ENCODE measurements at regions not wholly inside any gene's neighbourhood (a gene's known extent, or its start where the extent isn't known, plus 50 kb on each side); places are given as distances from the start of the nearest gene placed in this dataset.
"Not testable (repeated sequence)": the region's sequence is repeated elsewhere in the genome, so short reads cannot be mapped to it uniquely, and the experiment has no call there.

DNA sequence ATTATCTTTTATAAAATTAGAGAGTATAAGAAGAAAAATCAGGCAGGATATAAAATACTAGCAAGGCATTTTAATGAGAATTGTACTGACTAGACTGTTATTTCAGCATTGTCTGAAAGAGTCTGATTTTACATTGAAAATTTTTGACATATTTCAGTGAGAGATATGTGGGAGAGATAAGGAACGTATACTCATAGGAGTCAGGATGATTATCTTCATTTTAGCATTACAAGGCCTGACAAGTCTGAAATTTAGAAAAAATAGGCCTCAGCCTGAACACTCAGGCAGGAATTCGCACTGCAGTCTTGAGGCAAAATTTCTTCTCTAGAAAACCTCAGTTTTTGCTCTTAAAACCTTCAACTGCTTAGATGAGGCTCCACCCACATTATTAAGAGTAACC lies 386.0 kb downstream of the HGF start (continued):
- TF ChIP-seq TRIM22 (IDR thresholded peaks at IDR 0.05) = no peak

DNA sequence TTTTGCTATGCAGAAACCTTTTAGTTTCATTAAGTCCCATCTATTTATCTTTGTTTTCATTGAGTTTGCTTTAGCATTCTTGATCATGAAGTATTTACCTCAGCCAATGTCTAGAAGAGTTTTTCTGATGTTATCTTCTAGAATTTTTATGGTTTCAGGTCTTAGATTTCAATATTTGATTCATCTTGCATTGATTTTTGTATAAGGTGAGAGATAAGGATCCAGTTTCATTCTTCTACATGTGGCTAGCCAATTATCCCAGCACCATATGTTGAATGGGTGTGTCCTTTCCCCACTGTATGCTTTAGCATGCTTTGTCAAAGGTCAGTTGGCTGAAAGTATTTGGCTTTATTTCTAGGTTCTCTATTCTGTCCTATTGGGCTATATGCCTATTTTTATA lies 395.2 kb downstream of the HGF start:
- H3K27ac ChIP-seq (ENCODE audit: extremely low read length, insufficient read depth, low read length); H3K4me1 ChIP-seq (ENCODE audit: insufficient read depth, low read length); DNase-seq (ENCODE audit: low spot score); H3K9me3 ChIP-seq (ENCODE audit: low read length); BruUV-seq (replicated peaks); H3K9ac ChIP-seq (ENCODE audit: insufficient read depth, low read depth, low read length); in situ Hi-C loops (cut with HindIII; ENCODE audit: extremely low pct_ligation_motif_present, low pct_unique_long_range_greater_than_20kb); FAIRE-seq; intact Hi-C loops (cut with micrococcal nuclease; ENCODE audit: unreplicated experiment); H4K20me1 ChIP-seq (ENCODE audit: insufficient read depth, low read length); POLR2A ChIA-PET; H3K36me3 ChIP-seq (replicated peaks in 1 of 2; ENCODE audit: control insufficient read depth in 1 of 2, insufficient read depth in 2 of 2, low read length in 2 of 2); H3K27me3 ChIP-seq (ENCODE audit: control insufficient read depth in 1 of 2, insufficient read depth in 2 of 2, low read length in 2 of 2); CTCF ChIA-PET (ENCODE audit: low intra/inter-chr PET ratio, low total read pairs); H3K79me2 ChIP-seq (ENCODE audit: insufficient read depth, low read length); H3K4me2 ChIP-seq (ENCODE audit: low read depth, low read length); H2AFZ ChIP-seq (ENCODE audit: low read length); H3K4me3 ChIP-seq (replicated peaks in 1 of 3; ENCODE audit: insufficient read depth in 1 of 3, low read depth in 2 of 3, low read length in 3 of 3); ATAC-seq: not testable (repeated sequence)

DNA sequence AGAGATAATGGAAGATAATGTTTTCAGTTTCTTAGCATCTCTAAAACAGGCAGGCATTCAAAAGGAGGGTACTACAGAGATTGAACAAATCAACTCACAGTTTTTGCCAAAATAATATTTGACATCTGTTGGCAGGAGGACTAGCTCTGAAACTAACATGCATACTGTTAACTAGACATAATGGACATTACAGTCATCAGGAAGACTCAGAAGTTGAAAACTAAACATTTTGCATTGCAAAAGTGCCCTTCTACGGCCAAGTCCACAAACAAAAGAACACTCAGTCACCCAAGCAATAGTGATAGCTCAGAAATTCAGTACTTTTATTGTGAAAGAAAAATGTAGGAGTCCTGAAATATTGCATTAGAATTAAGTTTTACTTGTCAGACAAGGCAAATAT lies 399.0 kb downstream of the HGF start:
- no peak for FAIRE-seq
- no peak overlapping the region for H3K27ac ChIP-seq (ENCODE audit: extremely low read length, insufficient read depth, low read length)
- intact Hi-C loops (cut with micrococcal nuclease; ENCODE audit: unreplicated experiment) (no loop called here), in situ Hi-C loops (cut with HindIII; ENCODE audit: extremely low pct_ligation_motif_present, low pct_unique_long_range_greater_than_20kb) (no loop called here)
- no peak overlapping the region for H3K4me2 ChIP-seq (ENCODE audit: low read depth, low read length)
- no peaks in the 10 kb centered on the region for H3K4me1 ChIP-seq (ENCODE audit: insufficient read depth, low read length)
- H3K79me2 ChIP-seq (ENCODE audit: insufficient read depth, low read length) = no peaks in the 10 kb centered on the region
- no peak overlapping the region for H2AFZ ChIP-seq (ENCODE audit: low read length)
- H3K4me3 ChIP-seq (replicated peaks in 1 of 3; ENCODE audit: insufficient read depth in 1 of 3, low read depth in 2 of 3, low read length in 3 of 3) = no peak overlapping the region
- WGBS (ENCODE audit: low lambda C conversion rate) = 5% methylated on average over 1 of the region's 1 CpG
- H4K20me1 ChIP-seq (ENCODE audit: insufficient read depth, low read length) = no peaks in the 10 kb centered on the region
- ChIA-PET POLR2A (no interaction called here), CTCF (ENCODE audit: low intra/inter-chr PET ratio, low total read pairs) (no interaction called here)
- no peaks in the 10 kb centered on the region for H3K9me3 ChIP-seq (ENCODE audit: low read length)
- no peak for DNase-seq (ENCODE audit: low spot score)
- H3K9ac ChIP-seq (ENCODE audit: insufficient read depth, low read depth, low read length) = no peak overlapping the region
- no peaks in the 10 kb centered on the region for H3K36me3 ChIP-seq (replicated peaks in 1 of 2; ENCODE audit: control insufficient read depth in 1 of 2, insufficient read depth in 2 of 2, low read length in 2 of 2)
- no peak for ATAC-seq
- H3K27me3 ChIP-seq (ENCODE audit: control insufficient read depth in 1 of 2, insufficient read depth in 2 of 2, low read length in 2 of 2) = no peaks in the 10 kb centered on the region
- no TSS peak for BruUV-seq (replicated peaks)
- TF ChIP-seq KDM4B (CRISPR knock-in tag; IDR thresholded peaks at IDR 0.05) (no peak), POLR2G (IDR thresholded peaks at IDR 0.05; ENCODE audit: low read depth, low read length) (no peak), SPEN (CRISPR knock-in tag; IDR thresholded peaks at IDR 0.05; ENCODE audit: low read depth) (no peak), TEAD3 (CRISPR knock-in tag; optimal IDR thresholded peaks at IDR 0.05; ENCODE audit: borderline replicate concordance) (no peak), ZSCAN21 (CRISPR knock-in tag; IDR thresholded peaks at IDR 0.05; ENCODE audit: borderline replicate concordance) (no peak), SP5 (CRISPR knock-in tag; IDR thresholded peaks at IDR 0.05; ENCODE audit: borderline replicate concordance, low read depth) (no peak), WIZ (CRISPR knock-in tag; IDR thresholded peaks at IDR 0.05) (no peak), RBFOX2 (IDR thresholded peaks at IDR 0.05; ENCODE audit: low read depth, low read length) (no peak), ZNF24 (IDR thresholded peaks at IDR 0.05) (no peak)
- TF ChIP-seq, protein P1, sequence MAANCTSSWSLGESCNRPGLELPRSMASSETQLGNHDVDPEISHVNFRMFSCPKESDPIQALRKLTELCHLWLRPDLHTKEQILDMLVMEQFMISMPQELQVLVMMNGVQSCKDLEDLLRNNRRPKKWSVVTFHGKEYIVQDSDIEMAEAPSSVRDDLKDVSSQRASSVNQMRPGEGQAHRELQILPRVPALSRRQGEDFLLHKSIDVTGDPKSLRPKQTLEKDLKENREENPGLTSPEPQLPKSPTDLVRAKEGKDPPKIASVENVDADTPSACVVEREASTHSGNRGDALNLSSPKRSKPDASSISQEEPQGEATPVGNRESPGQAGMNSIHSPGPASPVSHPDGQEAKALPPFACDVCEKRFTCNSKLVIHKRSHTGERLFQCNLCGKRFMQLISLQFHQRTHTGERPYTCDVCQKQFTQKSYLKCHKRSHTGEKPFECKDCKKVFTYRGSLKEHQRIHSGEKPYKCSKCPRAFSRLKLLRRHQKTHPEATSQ (CRISPR knock-in tag; IDR thresholded peaks at IDR 0.05; ENCODE audit: borderline replicate concordance) = no peak

All from HepG2 (cell line).